ENCODE measurements at regions not wholly inside any gene's neighbourhood (a gene's known extent, or its start where the extent isn't known, plus 50 kb on each side); places are given as distances from the start of the nearest gene placed in this dataset.

GRCh38 chr3:62997369-62997768, 122.2 kb upstream of the CADPS start:
- TF ChIP-seq ZNF70 (CRISPR knock-in tag; IDR thresholded peaks at IDR 0.05): no peak
- no peak for TF ChIP-seq ZFP3 (CRISPR knock-in tag; IDR thresholded peaks at IDR 0.05)
- TF ChIP-seq PATZ1 (CRISPR knock-in tag; IDR thresholded peaks at IDR 0.05; ENCODE audit: borderline replicate concordance): no peak
- TF ChIP-seq CSDC2 (CRISPR knock-in tag; IDR thresholded peaks at IDR 0.05): no peak
- TF ChIP-seq ARNTL (CRISPR knock-in tag; IDR thresholded peaks at IDR 0.05; ENCODE audit: borderline replicate concordance, low read depth): no peak
- no peak for TF ChIP-seq ZFP30 (CRISPR knock-in tag; IDR thresholded peaks at IDR 0.05)
- no peak for TF ChIP-seq TOX (CRISPR knock-in tag; IDR thresholded peaks at IDR 0.05; ENCODE audit: borderline replicate concordance)
- no peak for TF ChIP-seq BACH2 (CRISPR knock-in tag; IDR thresholded peaks at IDR 0.05; ENCODE audit: borderline replicate concordance)
- TF ChIP-seq TCF4 (CRISPR knock-in tag; IDR thresholded peaks at IDR 0.05; ENCODE audit: borderline replicate concordance): no peak
- no peak for ATAC-seq

- ATAC-seq: no peak
- no peak for TF ChIP-seq BACH2 (CRISPR knock-in tag; IDR thresholded peaks at IDR 0.05; ENCODE audit: borderline replicate concordance)
- no peak for TF ChIP-seq GLIS3 (CRISPR knock-in tag; IDR thresholded peaks at IDR 0.05)
- no peak for TF ChIP-seq PPARA (CRISPR knock-in tag; IDR thresholded peaks at IDR 0.05; ENCODE audit: borderline replicate concordance)
- no peak for TF ChIP-seq ZNF565 (CRISPR knock-in tag; conservative IDR thresholded peaks at IDR 0.05; ENCODE audit: low read depth)
- no peak for TF ChIP-seq ESRRG (CRISPR knock-in tag; IDR thresholded peaks at IDR 0.05)
- no peak for TF ChIP-seq CREB5 (CRISPR knock-in tag; IDR thresholded peaks at IDR 0.05; ENCODE audit: low read depth)
- TF ChIP-seq ZNF8 (CRISPR knock-in tag; IDR thresholded peaks at IDR 0.05): no peak
- TF ChIP-seq PATZ1 (CRISPR knock-in tag; IDR thresholded peaks at IDR 0.05; ENCODE audit: borderline replicate concordance): no peak
- TF ChIP-seq CSRNP3 (CRISPR knock-in tag; IDR thresholded peaks at IDR 0.05): no peak
- TF ChIP-seq ZC3H10 (CRISPR knock-in tag; IDR thresholded peaks at IDR 0.05): no peak
- TF ChIP-seq ISL1 (CRISPR knock-in tag; IDR thresholded peaks at IDR 0.05): no peak
- TF ChIP-seq ZFP30 (CRISPR knock-in tag; IDR thresholded peaks at IDR 0.05): no peak
- no peak for TF ChIP-seq TSHZ2 (CRISPR knock-in tag; IDR thresholded peaks at IDR 0.05)
- TF ChIP-seq TOX (CRISPR knock-in tag; IDR thresholded peaks at IDR 0.05; ENCODE audit: borderline replicate concordance): no peak
- TF ChIP-seq RARB (CRISPR knock-in tag; IDR thresholded peaks at IDR 0.05): no peak
These were observed 123.9 kb upstream of the CADPS start for GRCh38 chr3:62999158-62999557.

GRCh38 chr3:62999791-63000190, 124.6 kb upstream of the CADPS start:
- no peak for ATAC-seq
- TF ChIP-seq ISL1 (CRISPR knock-in tag; IDR thresholded peaks at IDR 0.05) (no peak), PATZ1 (CRISPR knock-in tag; IDR thresholded peaks at IDR 0.05; ENCODE audit: borderline replicate concordance) (no peak), OSR1 (CRISPR knock-in tag; IDR thresholded peaks at IDR 0.05) (no peak), ZFP3 (CRISPR knock-in tag; IDR thresholded peaks at IDR 0.05) (no peak), CSDC2 (CRISPR knock-in tag; IDR thresholded peaks at IDR 0.05) (no peak), SNAI2 (CRISPR knock-in tag; IDR thresholded peaks at IDR 0.05) (no peak), TCF4 (CRISPR knock-in tag; IDR thresholded peaks at IDR 0.05; ENCODE audit: borderline replicate concordance) (no peak), TSHZ2 (CRISPR knock-in tag; IDR thresholded peaks at IDR 0.05) (no peak), ZNF70 (CRISPR knock-in tag; IDR thresholded peaks at IDR 0.05) (no peak), TOX (CRISPR knock-in tag; IDR thresholded peaks at IDR 0.05; ENCODE audit: borderline replicate concordance) (no peak), RARB (CRISPR knock-in tag; IDR thresholded peaks at IDR 0.05) (no peak), GLIS3 (CRISPR knock-in tag; IDR thresholded peaks at IDR 0.05) (no peak), BACH2 (CRISPR knock-in tag; IDR thresholded peaks at IDR 0.05; ENCODE audit: borderline replicate concordance) (no peak), ESRRG (CRISPR knock-in tag; IDR thresholded peaks at IDR 0.05) (no peak), PPARA (CRISPR knock-in tag; IDR thresholded peaks at IDR 0.05; ENCODE audit: borderline replicate concordance) (no peak)
